Cardiac muscle cell (in vitro differentiated cells and primary cell): ENCODE measurements at regions not wholly inside any gene's neighbourhood (a gene's known extent, or its start where the extent isn't known, plus 50 kb on each side); places are given as distances from the start of the nearest gene placed in this dataset.

Source experiments
- DNase-seq, 2 donors: peaks; one replicate each; pipeline versions ENCODE4 v3.0.0 to v3.0.0-alpha.2; 2010 to 2017; ENCODE audit warnings: low read depth in 1 of 2, low spot score in 1 of 2
- H3K27ac ChIP-seq: fragments of 200-600 bp; sonication (generic); 2 replicates; pipeline ENCODE4 v1.5.1; 2016
- H3K27me3 ChIP-seq: fragments of 200-600 bp; sonication (generic); 2 replicates; pipeline ENCODE4 v1.6.0; 2016; ENCODE audit warnings: control low read depth
- H3K36me3 ChIP-seq: fragments of 200-600 bp; sonication (generic); 2 replicates; pipeline ENCODE4 v1.5.1; 2016; ENCODE audit warnings: control low read depth
- H3K4me1 ChIP-seq: fragments of 200-600 bp; sonication (generic); 2 replicates; pipeline ENCODE4 v1.8.1; 2017; ENCODE audit warnings: low read depth, mild to moderate bottlenecking, mixed run types
- H3K4me3 ChIP-seq: fragments of 200-600 bp; sonication (generic); 2 replicates; pipeline ENCODE4 v1.5.1; 2016; ENCODE audit warnings: mild to moderate bottlenecking
- H3K9me3 ChIP-seq: fragments of 200-600 bp; sonication (generic); 2 replicates; pipeline ENCODE4 v1.5.1; 2017; ENCODE audit warnings: low read depth, mild to moderate bottlenecking, control low read depth
- CTCF ChIP-seq: IDR thresholded peaks from 2 replicates; pipeline ENCODE4 v1.5.1; 2012; ENCODE audit warnings: low read depth, mild to moderate bottlenecking, low read length

GRCh38 chr3:22364851-22365250 lies 613.8 kb upstream of the ZNF385D start:
- no peaks in the 10 kb centered on the region for H3K9me3 ChIP-seq
- TF ChIP-seq CTCF = no peak
- H3K27me3 ChIP-seq = peaks cover 16% of the 10 kb centered on the region
- H3K27ac ChIP-seq = no peak overlapping the region
- no peak overlapping the region for H3K4me3 ChIP-seq
- no peaks in the 10 kb centered on the region for H3K36me3 ChIP-seq
- DNase-seq = no peak
- no peaks in the 10 kb centered on the region for H3K4me1 ChIP-seq

GRCh38 chr3:22366781-22367180 lies 615.8 kb upstream of the ZNF385D start:
- DNase-seq = peak in 1 of 2 donors; percentile 5
- no peak overlapping the region for H3K4me3 ChIP-seq
- peaks cover 35% of the 10 kb centered on the region for H3K27me3 ChIP-seq
- H3K36me3 ChIP-seq = no peaks in the 10 kb centered on the region
- H3K9me3 ChIP-seq = no peaks in the 10 kb centered on the region
- H3K27ac ChIP-seq = no peak overlapping the region
- no peaks in the 10 kb centered on the region for H3K4me1 ChIP-seq
- no peak for TF ChIP-seq CTCF

GRCh38 chr3:22371036-22371435 lies 620.0 kb upstream of the ZNF385D start:
- no peak for TF ChIP-seq CTCF
- Histone ChIP-seq H3K9me3 (no peaks in the 10 kb centered on the region), H3K4me1 (no peaks in the 10 kb centered on the region), H3K36me3 (no peaks in the 10 kb centered on the region), H3K27ac (no peak overlapping the region), H3K4me3 (no peak overlapping the region), H3K27me3 (peaks cover 72% of the 10 kb centered on the region)
- no peak for DNase-seq

- H3K27me3 ChIP-seq = peaks cover 74% of the 10 kb centered on the region
- H3K36me3 ChIP-seq = no peaks in the 10 kb centered on the region
- no peaks in the 10 kb centered on the region for H3K4me1 ChIP-seq
- H3K27ac ChIP-seq = no peak overlapping the region
- peak overlapping the region; percentile 28 for H3K4me3 ChIP-seq
- DNase-seq = no peak
- H3K9me3 ChIP-seq = no peaks in the 10 kb centered on the region
- no peak for TF ChIP-seq CTCF
Measured at GRCh38 chr3:22371607-22372291, 620.7 kb upstream of the ZNF385D start.

GRCh38 chr3:22372292-22373062 lies 621.5 kb upstream of the ZNF385D start:
- Histone ChIP-seq H3K4me3 (peak overlapping the region; percentile 28), H3K36me3 (no peaks in the 10 kb centered on the region), H3K9me3 (no peaks in the 10 kb centered on the region), H3K4me1 (no peaks in the 10 kb centered on the region), H3K27ac (no peak overlapping the region), H3K27me3 (peaks cover 80% of the 10 kb centered on the region)
- TF ChIP-seq CTCF = no peak
- DNase-seq = peak; percentile 8 to 70
